Activated naive CD4-positive, alpha-beta T cell treated with anti-CD3 and anti-CD28 coated beads for 36 hours (primary cell): ENCODE measurements at regions not wholly inside any gene's neighbourhood (a gene's known extent, or its start where the extent isn't known, plus 50 kb on each side); places are given as distances from the start of the nearest gene placed in this dataset.
"Not testable (repeated sequence)": the region's sequence is repeated elsewhere in the genome, so short reads cannot be mapped to it uniquely, and the experiment has no call there.

Experiments used
- CTCF ChIA-PET: fragments of 350-600 bp; sonication (Branson Sonifier 250); formaldehyde crosslinking; loops from one replicate; lab custom pipeline; 2021; ENCODE audit warnings: antibody characterized with exemption; lab: Charles Lee
- DNase-seq: peaks from one replicate; pipeline ENCODE4 v3.0.0-alpha.2; 2020
- H3K27ac Mint-ChIP-seq: one replicate; pipeline ENCODE4 v1.8.0; 2021; ENCODE audit warnings: mild to moderate bottlenecking, mixed read lengths
- H3K27me3 Mint-ChIP-seq: one replicate; pipeline ENCODE4 v1.8.0; 2021; ENCODE audit warnings: low read depth, mixed read lengths
- H3K36me3 Mint-ChIP-seq: one replicate; pipeline ENCODE4 v1.8.0; 2021; ENCODE audit warnings: low read depth, mixed read lengths
- H3K4me1 Mint-ChIP-seq: one replicate; pipeline ENCODE4 v1.8.0; 2021; ENCODE audit warnings: low read depth, mixed read lengths
- H3K4me3 Mint-ChIP-seq: one replicate; pipeline ENCODE4 v1.8.0; 2021; ENCODE audit warnings: mild to moderate bottlenecking, moderate library complexity, mixed read lengths
- H3K9me3 Mint-ChIP-seq: one replicate; pipeline ENCODE4 v1.8.0; 2021; ENCODE audit warnings: mixed read lengths
- intact Hi-C: fragments of 100-400 bp; cut with micrococcal nuclease; formaldehyde crosslinking; loops from one replicate; pipeline ENCODE4 v1.15.1; 2023

GRCh38 chr5:85590764-85591163 is 1027.0 kb upstream of the COX7C start:
- no peak overlapping the region for H3K4me3 Mint-ChIP-seq
- no peak for DNase-seq

GRCh38 chr5:85591311-85591710 is 1026.4 kb upstream of the COX7C start:
- Mint-ChIP-seq H3K36me3 (no peaks in the 10 kb centered on the region), H3K4me3 (no peak overlapping the region), H3K4me1 (no peaks in the 10 kb centered on the region), H3K27ac (no peak overlapping the region), H3K9me3 (peaks cover 10% of the 10 kb centered on the region), H3K27me3 (no peaks in the 10 kb centered on the region)
- intact Hi-C loops = no loop called here
- CTCF ChIA-PET = no interaction called here
- DNase-seq = no peak

More at GRCh38 chr5:85590764-85591163, 1027.0 kb upstream of the COX7C start:
- Mint-ChIP-seq H3K4me1 (no peaks in the 10 kb centered on the region), H3K36me3 (no peaks in the 10 kb centered on the region), H3K27me3 (no peaks in the 10 kb centered on the region), H3K9me3 (peaks cover 13% of the 10 kb centered on the region), H3K27ac (no peak overlapping the region)
- CTCF ChIA-PET = no interaction called here
- intact Hi-C loops = no loop called here

- CTCF ChIA-PET = no interaction called here
- H3K4me1 Mint-ChIP-seq = no peaks in the 10 kb centered on the region
- no peaks in the 10 kb centered on the region for H3K36me3 Mint-ChIP-seq
- H3K9me3 Mint-ChIP-seq = peaks cover 2% of the 10 kb centered on the region
- no peak overlapping the region for H3K27ac Mint-ChIP-seq
- intact Hi-C loops = no loop called here
- H3K4me3 Mint-ChIP-seq = no peak overlapping the region
- H3K27me3 Mint-ChIP-seq = no peaks in the 10 kb centered on the region
- no peak for DNase-seq
Measured at GRCh38 chr5:85602843-85603242, 1014.9 kb upstream of the COX7C start.

- H3K9me3 Mint-ChIP-seq = peaks cover 2% of the 10 kb centered on the region
- no peak for DNase-seq
- no peak overlapping the region for H3K4me3 Mint-ChIP-seq
- intact Hi-C loops = no loop called here
- H3K36me3 Mint-ChIP-seq = no peaks in the 10 kb centered on the region
- no peak overlapping the region for H3K27ac Mint-ChIP-seq
- no peaks in the 10 kb centered on the region for H3K27me3 Mint-ChIP-seq
- no peaks in the 10 kb centered on the region for H3K4me1 Mint-ChIP-seq
- CTCF ChIA-PET = interaction anchor here (0.5 kb wide), 1 partner anchor 15 kb away, joined by 3 read pairs; no protein-coding TSS in a partner anchor
Measured at GRCh38 chr5:85604378-85604777, 1013.4 kb upstream of the COX7C start.

GRCh38 chr5:85604786-85605185 is 1013.0 kb upstream of the COX7C start:
- peaks cover 2% of the 10 kb centered on the region for H3K9me3 Mint-ChIP-seq
- no peak overlapping the region for H3K27ac Mint-ChIP-seq
- H3K36me3 Mint-ChIP-seq = no peaks in the 10 kb centered on the region

GRCh38 chr5:85605381-85605780 is 1012.4 kb upstream of the COX7C start:
- Mint-ChIP-seq H3K27me3 (no peaks in the 10 kb centered on the region), H3K4me3 (no peak overlapping the region), H3K4me1 (no peaks in the 10 kb centered on the region), H3K9me3 (peaks cover 2% of the 10 kb centered on the region), H3K36me3 (no peaks in the 10 kb centered on the region), H3K27ac (no peak overlapping the region)
- no peak for DNase-seq
- CTCF ChIA-PET = no interaction called here
- intact Hi-C loops = no loop called here

More at GRCh38 chr5:85604786-85605185, 1013.0 kb upstream of the COX7C start:
- H3K27me3 Mint-ChIP-seq = no peaks in the 10 kb centered on the region
- H3K4me3 Mint-ChIP-seq = no peak overlapping the region
- DNase-seq = no peak
- CTCF ChIA-PET = interaction anchor here (0.5 kb wide), 1 partner anchor 15 kb away, joined by 3 read pairs; no protein-coding TSS in a partner anchor
- H3K4me1 Mint-ChIP-seq = no peaks in the 10 kb centered on the region
- intact Hi-C loops = no loop called here

- intact Hi-C loops = no loop called here
- Mint-ChIP-seq H3K9me3 (peaks cover under 1% of the 10 kb centered on the region), H3K27ac (no peak overlapping the region), H3K4me3 (no peak overlapping the region), H3K27me3 (no peaks in the 10 kb centered on the region), H3K4me1 (no peaks in the 10 kb centered on the region), H3K36me3 (no peaks in the 10 kb centered on the region)
- DNase-seq = no peak
- CTCF ChIA-PET = no interaction called here
Measured at GRCh38 chr5:85614489-85614888, 1003.3 kb upstream of the COX7C start.

- Mint-ChIP-seq H3K4me3 (no peak overlapping the region), H3K36me3 (no peaks in the 10 kb centered on the region), H3K4me1 (no peaks in the 10 kb centered on the region), H3K27ac (no peak overlapping the region), H3K9me3 (peaks cover 6% of the 10 kb centered on the region), H3K27me3 (no peaks in the 10 kb centered on the region)
- CTCF ChIA-PET = no interaction called here
- no peak for DNase-seq
- intact Hi-C loops = no loop called here
Measured at GRCh38 chr5:85621668-85622067, 996.1 kb upstream of the COX7C start.

GRCh38 chr5:85628153-85628552 is 989.6 kb upstream of the COX7C start:
- H3K9me3 Mint-ChIP-seq = no peaks in the 10 kb centered on the region
- no peak overlapping the region for H3K27ac Mint-ChIP-seq
- DNase-seq = no peak
- H3K4me1 Mint-ChIP-seq = no peaks in the 10 kb centered on the region
- no peaks in the 10 kb centered on the region for H3K27me3 Mint-ChIP-seq
- intact Hi-C loops = no loop called here
- no peaks in the 10 kb centered on the region for H3K36me3 Mint-ChIP-seq
- CTCF ChIA-PET = no interaction called here
- H3K4me3 Mint-ChIP-seq = no peak overlapping the region

- H3K27ac Mint-ChIP-seq, CTCF ChIA-PET, intact Hi-C loops: not testable (repeated sequence)
Measured at GRCh38 chr5:85638495-85639125, 979.1 kb upstream of the COX7C start.

GRCh38 chr5:85646036-85646435 is 971.7 kb upstream of the COX7C start:
- H3K4me1 Mint-ChIP-seq = no peaks in the 10 kb centered on the region
- peaks cover 1% of the 10 kb centered on the region for H3K9me3 Mint-ChIP-seq
- H3K4me3 Mint-ChIP-seq = no peak overlapping the region
- no peak for DNase-seq
- intact Hi-C loops = no loop called here
- no peak overlapping the region for H3K27ac Mint-ChIP-seq
- CTCF ChIA-PET = no interaction called here
- no peaks in the 10 kb centered on the region for H3K27me3 Mint-ChIP-seq
- no peaks in the 10 kb centered on the region for H3K36me3 Mint-ChIP-seq

More at GRCh38 chr5:85638495-85639125, 979.1 kb upstream of the COX7C start:
- not testable (repeated sequence) for H3K27me3 Mint-ChIP-seq, H3K4me3 Mint-ChIP-seq, H3K4me1 Mint-ChIP-seq, DNase-seq, H3K9me3 Mint-ChIP-seq, H3K36me3 Mint-ChIP-seq

- no peaks in the 10 kb centered on the region for H3K27me3 Mint-ChIP-seq
- no peak overlapping the region for H3K4me3 Mint-ChIP-seq
- no peak for DNase-seq
- H3K4me1 Mint-ChIP-seq = no peaks in the 10 kb centered on the region
- CTCF ChIA-PET = no interaction called here
- intact Hi-C loops = no loop called here
- peaks cover 1% of the 10 kb centered on the region for H3K9me3 Mint-ChIP-seq
- H3K27ac Mint-ChIP-seq = no peak overlapping the region
- no peaks in the 10 kb centered on the region for H3K36me3 Mint-ChIP-seq
Measured at GRCh38 chr5:85646641-85647040, 971.1 kb upstream of the COX7C start.

GRCh38 chr5:85647349-85648127 is 970.2 kb upstream of the COX7C start:
- H3K27ac Mint-ChIP-seq = no peak overlapping the region
- intact Hi-C loops = no loop called here
- H3K36me3 Mint-ChIP-seq = no peaks in the 10 kb centered on the region
- H3K4me1 Mint-ChIP-seq = no peaks in the 10 kb centered on the region
- no peaks in the 10 kb centered on the region for H3K27me3 Mint-ChIP-seq
- no peak for DNase-seq
- H3K4me3 Mint-ChIP-seq = no peak overlapping the region
- peaks cover 1% of the 10 kb centered on the region for H3K9me3 Mint-ChIP-seq
- CTCF ChIA-PET = no interaction called here
